ENCODE measurements at regions not wholly inside any gene's neighbourhood (a gene's known extent, or its start where the extent isn't known, plus 50 kb on each side); places are given as distances from the start of the nearest gene placed in this dataset.
"Not testable (repeated sequence)": the region's sequence is repeated elsewhere in the genome, so short reads cannot be mapped to it uniquely, and the experiment has no call there.

- H3K9me3 Mint-ChIP-seq (ENCODE audit: insufficient read depth) = peaks cover 15% of the 10 kb centered on the region
- POLR2A ChIA-PET = no interaction called here
- ATAC-seq (no peak), DNase-seq (no peak)
- H3K4me1 Mint-ChIP-seq (ENCODE audit: low read depth) = no peaks in the 10 kb centered on the region
- CTCF ChIA-PET = no interaction called here
- H3K4me3 Mint-ChIP-seq = no peak overlapping the region
- no peaks in the 10 kb centered on the region for H3K27me3 Mint-ChIP-seq (ENCODE audit: low read depth)
- no peak overlapping the region for H3K27ac Mint-ChIP-seq
- H3K36me3 Mint-ChIP-seq (ENCODE audit: low read depth) = no peaks in the 10 kb centered on the region
These were observed 1342.7 kb downstream of the UQCRFS1 start for GRCh38 chr19:27870293-27870692.

GRCh38 chr19:27868007-27868406, 1344.9 kb downstream of the UQCRFS1 start:
- Mint-ChIP-seq H3K27me3 (ENCODE audit: low read depth) (no peaks in the 10 kb centered on the region), H3K9me3 (ENCODE audit: insufficient read depth) (peaks cover 14% of the 10 kb centered on the region), H3K27ac (no peak overlapping the region), H3K4me3 (no peak overlapping the region), H3K4me1 (ENCODE audit: low read depth) (no peaks in the 10 kb centered on the region), H3K36me3 (ENCODE audit: low read depth) (no peaks in the 10 kb centered on the region)
- no peak for ATAC-seq
- POLR2A ChIA-PET = no interaction called here
- CTCF ChIA-PET = no interaction called here
- no peak for DNase-seq

GRCh38 chr19:27865927-27866777, 1346.8 kb downstream of the UQCRFS1 start:
- POLR2A ChIA-PET = no interaction called here
- Mint-ChIP-seq H3K9me3 (ENCODE audit: insufficient read depth) (peaks cover 25% of the 10 kb centered on the region), H3K36me3 (ENCODE audit: low read depth) (no peaks in the 10 kb centered on the region), H3K4me3 (no peak overlapping the region), H3K4me1 (ENCODE audit: low read depth) (no peaks in the 10 kb centered on the region), H3K27me3 (ENCODE audit: low read depth) (no peaks in the 10 kb centered on the region), H3K27ac (no peak overlapping the region)
- CTCF ChIA-PET = no interaction called here
- ATAC-seq (no peak), DNase-seq (no peak)

- no peak for DNase-seq
- Mint-ChIP-seq H3K27ac (no peak overlapping the region), H3K4me1 (ENCODE audit: low read depth) (no peaks in the 10 kb centered on the region), H3K4me3 (no peak overlapping the region), H3K36me3 (ENCODE audit: low read depth) (peaks cover 2% of the 10 kb centered on the region), H3K27me3 (ENCODE audit: low read depth) (no peaks in the 10 kb centered on the region), H3K9me3 (ENCODE audit: insufficient read depth) (peaks cover 50% of the 10 kb centered on the region)
- ChIA-PET POLR2A (no interaction called here), CTCF (no interaction called here)
- ATAC-seq = no peak
These were observed 1351.5 kb downstream of the UQCRFS1 start for GRCh38 chr19:27861411-27861975.

GRCh38 chr19:27860309-27860934, 1352.5 kb downstream of the UQCRFS1 start:
- Mint-ChIP-seq H3K27me3 (ENCODE audit: low read depth) (no peaks in the 10 kb centered on the region), H3K4me1 (ENCODE audit: low read depth) (no peaks in the 10 kb centered on the region), H3K27ac (no peak overlapping the region), H3K36me3 (ENCODE audit: low read depth) (peaks cover 2% of the 10 kb centered on the region), H3K9me3 (ENCODE audit: insufficient read depth) (peaks cover 45% of the 10 kb centered on the region), H3K4me3 (no peak overlapping the region)
- DNase-seq = no peak
- CTCF ChIA-PET = no interaction called here
- no peak for ATAC-seq
- POLR2A ChIA-PET = no interaction called here

- H3K27me3 Mint-ChIP-seq (ENCODE audit: low read depth) = no peaks in the 10 kb centered on the region
- H3K36me3 Mint-ChIP-seq (ENCODE audit: low read depth) = peaks cover 5% of the 10 kb centered on the region
- POLR2A ChIA-PET = no interaction called here
- no peaks in the 10 kb centered on the region for H3K4me1 Mint-ChIP-seq (ENCODE audit: low read depth)
- no peak overlapping the region for H3K4me3 Mint-ChIP-seq
- CTCF ChIA-PET = no interaction called here
- ATAC-seq = no peak
- no peak overlapping the region for H3K27ac Mint-ChIP-seq
- no peak for DNase-seq
- peaks cover 48% of the 10 kb centered on the region for H3K9me3 Mint-ChIP-seq (ENCODE audit: insufficient read depth)
These were observed 1353.3 kb downstream of the UQCRFS1 start for GRCh38 chr19:27859689-27860088.

GRCh38 chr19:27858981-27859581, 1353.9 kb downstream of the UQCRFS1 start:
- CTCF ChIA-PET = no interaction called here

GRCh38 chr19:27852931-27853330, 1360.0 kb downstream of the UQCRFS1 start:
- H3K9me3 Mint-ChIP-seq (ENCODE audit: insufficient read depth) = peaks cover 35% of the 10 kb centered on the region
- POLR2A ChIA-PET; DNase-seq; H3K4me3 Mint-ChIP-seq; H3K27ac Mint-ChIP-seq; ATAC-seq; H3K27me3 Mint-ChIP-seq (ENCODE audit: low read depth); H3K4me1 Mint-ChIP-seq (ENCODE audit: low read depth); H3K36me3 Mint-ChIP-seq (ENCODE audit: low read depth); CTCF ChIA-PET: not testable (repeated sequence)

More at GRCh38 chr19:27858981-27859581, 1353.9 kb downstream of the UQCRFS1 start:
- Mint-ChIP-seq H3K4me3 (no peak overlapping the region), H3K27me3 (ENCODE audit: low read depth) (no peaks in the 10 kb centered on the region), H3K36me3 (ENCODE audit: low read depth) (peaks cover 5% of the 10 kb centered on the region), H3K9me3 (ENCODE audit: insufficient read depth) (peaks cover 49% of the 10 kb centered on the region), H3K27ac (no peak overlapping the region), H3K4me1 (ENCODE audit: low read depth) (no peaks in the 10 kb centered on the region)
- no peak for ATAC-seq
- no peak for DNase-seq
- POLR2A ChIA-PET = no interaction called here

GRCh38 chr19:27851543-27852060, 1361.3 kb downstream of the UQCRFS1 start:
- Mint-ChIP-seq H3K9me3 (ENCODE audit: insufficient read depth) (peaks cover 31% of the 10 kb centered on the region), H3K4me3 (no peak overlapping the region), H3K27ac (no peak overlapping the region), H3K36me3 (ENCODE audit: low read depth) (peaks cover 3% of the 10 kb centered on the region), H3K27me3 (ENCODE audit: low read depth) (no peaks in the 10 kb centered on the region), H3K4me1 (ENCODE audit: low read depth) (no peaks in the 10 kb centered on the region)
- POLR2A ChIA-PET = no interaction called here
- CTCF ChIA-PET = no interaction called here
- no peak for ATAC-seq
- no peak for DNase-seq

GRCh38 chr19:27851002-27851481, 1361.9 kb downstream of the UQCRFS1 start:
- no peaks in the 10 kb centered on the region for H3K27me3 Mint-ChIP-seq (ENCODE audit: low read depth)
- DNase-seq (no peak), ATAC-seq (no peak)
- H3K9me3 Mint-ChIP-seq (ENCODE audit: insufficient read depth) = peaks cover 33% of the 10 kb centered on the region
- no peaks in the 10 kb centered on the region for H3K4me1 Mint-ChIP-seq (ENCODE audit: low read depth)
- H3K36me3 Mint-ChIP-seq (ENCODE audit: low read depth) = peaks cover 3% of the 10 kb centered on the region
- POLR2A ChIA-PET = no interaction called here
- H3K4me3 Mint-ChIP-seq = no peak overlapping the region
- CTCF ChIA-PET = no interaction called here
- no peak overlapping the region for H3K27ac Mint-ChIP-seq

- ChIA-PET POLR2A (no interaction called here), CTCF (no interaction called here)
- Mint-ChIP-seq H3K27ac (no peak overlapping the region), H3K4me1 (ENCODE audit: low read depth) (no peaks in the 10 kb centered on the region), H3K9me3 (ENCODE audit: insufficient read depth) (peaks cover 35% of the 10 kb centered on the region), H3K4me3 (no peak overlapping the region), H3K36me3 (ENCODE audit: low read depth) (no peaks in the 10 kb centered on the region), H3K27me3 (ENCODE audit: low read depth) (no peaks in the 10 kb centered on the region)
- no peak for DNase-seq
- no peak for ATAC-seq
These were observed 1366.0 kb downstream of the UQCRFS1 start for GRCh38 chr19:27846944-27847343.

- Mint-ChIP-seq H3K27me3 (ENCODE audit: low read depth) (no peaks in the 10 kb centered on the region), H3K9me3 (ENCODE audit: insufficient read depth) (peaks cover 34% of the 10 kb centered on the region), H3K36me3 (ENCODE audit: low read depth) (no peaks in the 10 kb centered on the region), H3K27ac (no peak overlapping the region), H3K4me3 (no peak overlapping the region), H3K4me1 (ENCODE audit: low read depth) (no peaks in the 10 kb centered on the region)
- DNase-seq (no peak), ATAC-seq (no peak)
- ChIA-PET POLR2A (no interaction called here), CTCF (no interaction called here)
These were observed 1368.7 kb downstream of the UQCRFS1 start for GRCh38 chr19:27844261-27844660.

Measured in activated CD8-positive, alpha-beta T cell treated with anti-CD3 and anti-CD28 coated beads, Interleukin-2, amount 10 ng/mL, durations not matched to agents 7 days and 5 days (primary cell).